IMR-90 (cell line): ENCODE measurements at regions not wholly inside any gene's neighbourhood (a gene's known extent, or its start where the extent isn't known, plus 50 kb on each side); places are given as distances from the start of the nearest gene placed in this dataset.

Experiments used
- ATAC-seq: fragments of 200-7000 bp; cut with Tn5 transposase; 2 replicates; pipeline ENCODE4 v1.9.1; 2020; ENCODE audit warnings: low read depth, mild to moderate bottlenecking, moderate library complexity
- BruUV-seq: library from RNA; stranded (reverse); fragments of 400-500 nt; replicated peaks from 2 replicates; lab custom pipeline; 2021; lab: Mats Ljungman, UMichigan
- CTCF ChIA-PET: fragments of 300-600 bp; formaldehyde crosslinking; extraction: SDS; loops from one replicate; lab custom pipeline; 2021; ENCODE audit warnings: antibody characterized with exemption; lab: Yijun Ruan, JAX
- POLR2A ChIA-PET: fragments of 300-600 bp; sonication (Branson Sonifier 250); formaldehyde crosslinking; loops from one replicate; lab custom pipeline; 2022; ENCODE audit warnings: antibody characterized with exemption; ENCODE audit not compliant: unreplicated experiment; lab: Charles Lee
- DNase-seq: peaks from one replicate; pipeline ENCODE4 v3.0.0; 2013
- H2AFZ ChIP-seq: replicated peaks from 2 replicates; pipeline ENCODE3; 2013; ENCODE audit warnings: low read length, mild to moderate bottlenecking; ENCODE audit not compliant: poor library complexity
- H2AK5ac ChIP-seq: 2 replicates; pipeline ENCODE4 v1.6.1; 2013; ENCODE audit warnings: low read depth, low read length, inconsistent platforms
- H2AK9ac ChIP-seq: replicated peaks from 2 replicates; pipeline ENCODE3; 2013; ENCODE audit warnings: mild to moderate bottlenecking, low read depth, low read length, moderate library complexity; ENCODE audit not compliant: poor library complexity
- H2BK120ac ChIP-seq: 2 replicates; pipeline ENCODE4 v1.6.1; 2013; ENCODE audit warnings: low read depth, low read length, inconsistent platforms
- H2BK15ac ChIP-seq: 3 replicates; pipeline ENCODE4 v1.6.1; 2013; ENCODE audit warnings: low read depth, low read length, inconsistent platforms
- H2BK20ac ChIP-seq: 2 replicates; pipeline ENCODE4 v1.6.1; 2013; ENCODE audit warnings: low read depth, mild to moderate bottlenecking, inconsistent platforms, low read length, moderate library complexity
- H2BK5ac ChIP-seq: 2 replicates; pipeline ENCODE4 v1.6.1; 2013; ENCODE audit warnings: mild to moderate bottlenecking, low read depth, low read length, inconsistent platforms; ENCODE audit not compliant: poor library complexity, severe bottlenecking
- H3K14ac ChIP-seq: replicated peaks from 2 replicates; pipeline ENCODE4 v1.6.1; 2013; ENCODE audit warnings: low read depth, low read length, inconsistent platforms
- H3K18ac ChIP-seq: 2 replicates; pipeline ENCODE4 v1.6.1; 2013; ENCODE audit warnings: low read depth, low read length, control low read depth
- H3K23ac ChIP-seq: 2 replicates; pipeline ENCODE4 v1.6.1; 2013; ENCODE audit warnings: low read depth, low read length, inconsistent platforms
- H3K27ac ChIP-seq: 2 replicates; pipeline ENCODE4 v1.5.1; 2013; ENCODE audit warnings: mild to moderate bottlenecking, control low read depth, low read length; ENCODE audit not compliant: insufficient read depth
- H3K27me3 ChIP-seq: 2 replicates; pipeline ENCODE4 v1.6.1; 2013; ENCODE audit warnings: low read length; ENCODE audit not compliant: control insufficient read depth, insufficient read depth
- H3K36me3 ChIP-seq: 2 replicates; pipeline ENCODE4 v1.6.1; 2013; ENCODE audit warnings: low read length, mixed read lengths; ENCODE audit not compliant: control insufficient read depth, insufficient read depth
- H3K4ac ChIP-seq: 2 replicates; pipeline ENCODE4 v1.6.1; 2013; ENCODE audit warnings: low read depth, low read length, inconsistent platforms
- H3K4me1 ChIP-seq: 2 replicates; pipeline ENCODE4 v1.6.1; 2013; ENCODE audit warnings: low read length, mixed read lengths; ENCODE audit not compliant: control insufficient read depth, insufficient read depth
- H3K4me2 ChIP-seq: 2 replicates; pipeline ENCODE4 v1.6.1; 2013; ENCODE audit warnings: low read depth, mild to moderate bottlenecking, control low read depth, low read length, moderate library complexity
- H3K4me3 ChIP-seq: 2 replicates; pipeline ENCODE4 v1.5.1; 2013; ENCODE audit warnings: low read depth, mild to moderate bottlenecking, control low read depth, low read length, moderate library complexity; ENCODE audit not compliant: insufficient read depth
- H3K56ac ChIP-seq: 2 replicates; pipeline ENCODE4 v1.6.1; 2013; ENCODE audit warnings: low read length, inconsistent platforms; ENCODE audit not compliant: insufficient read depth; ENCODE audit errors: extremely low read depth
- H3K79me1 ChIP-seq, 2 experiments: 2 replicates each; pipeline ENCODE4 v1.6.1; 2013; ENCODE audit warnings: low read length in 2 of 2, inconsistent platforms in 1 of 2, low read depth in 1 of 2
- H3K9ac ChIP-seq: 2 replicates; pipeline ENCODE4 v1.6.1; 2013; ENCODE audit warnings: low read depth, low read length, control low read depth
- H3K9me1 ChIP-seq: 2 replicates; pipeline ENCODE4 v1.6.1; 2013; ENCODE audit warnings: low read length, inconsistent platforms; ENCODE audit not compliant: insufficient read depth
- H3K9me3 ChIP-seq: 2 replicates; pipeline ENCODE4 v1.6.1; 2013; ENCODE audit warnings: low read length; ENCODE audit not compliant: control insufficient read depth, insufficient read depth
- H4K20me1 ChIP-seq: 2 replicates; pipeline ENCODE4 v1.6.1; 2013; ENCODE audit warnings: low read length, inconsistent platforms; ENCODE audit not compliant: insufficient read depth
- H4K5ac ChIP-seq: 2 replicates; pipeline ENCODE4 v1.6.1; 2013; ENCODE audit warnings: mild to moderate bottlenecking, low read depth, low read length, control low read depth
- H4K8ac ChIP-seq, 2 experiments: 2 replicates each; pipeline ENCODE4 v1.6.1; 2013; ENCODE audit warnings: low read depth in 2 of 2, low read length in 2 of 2, control low read depth in 1 of 2, inconsistent platforms in 1 of 2
- H4K91ac ChIP-seq: 2 replicates; pipeline ENCODE4 v1.6.1; 2013; ENCODE audit warnings: low read depth, low read length, inconsistent platforms; ENCODE audit not compliant: insufficient read depth
- BHLHE40 ChIP-seq: fragments of 150-350 bp; IDR thresholded peaks from 2 replicates; pipeline ENCODE4 v1.6.1; 2016; ENCODE audit warnings: mild to moderate bottlenecking, low read depth, low read length
- CEBPB ChIP-seq: IDR thresholded peaks from 2 replicates; pipeline ENCODE4 v1.6.1; 2012; ENCODE audit warnings: low read depth, low read length, improper control_type of control experiment
- CHD1 ChIP-seq: IDR thresholded peaks from 2 replicates; pipeline ENCODE4 v1.6.1; 2012; ENCODE audit warnings: low read depth, low read length, improper control_type of control experiment
- MAFK ChIP-seq: IDR thresholded peaks from 2 replicates; pipeline ENCODE4 v1.6.1; 2012; ENCODE audit warnings: low read depth, low read length, improper control_type of control experiment
- MAZ ChIP-seq: IDR thresholded peaks from 2 replicates; pipeline ENCODE4 v1.6.1; 2012; ENCODE audit warnings: low read depth, mild to moderate bottlenecking, low read length, improper control_type of control experiment, moderate library complexity, borderline replicate concordance
- MXI1 ChIP-seq: IDR thresholded peaks from 2 replicates; pipeline ENCODE4 v1.6.1; 2012; ENCODE audit warnings: low read depth, mild to moderate bottlenecking, low read length, moderate library complexity, borderline replicate concordance
- NFE2L2 ChIP-seq: fragments of 150-350 bp; IDR thresholded peaks from 2 replicates; pipeline ENCODE4 v1.6.1; 2016; ENCODE audit warnings: low read depth, mild to moderate bottlenecking, low read length
- POLR2A ChIP-seq: IDR thresholded peaks from 2 replicates; pipeline ENCODE4 v1.6.1; 2012; ENCODE audit warnings: mild to moderate bottlenecking, low read depth, low read length
- RAD21 ChIP-seq: IDR thresholded peaks from 2 replicates; pipeline ENCODE4 v1.6.1; 2012; ENCODE audit warnings: low read length, improper control_type of control experiment
- RCOR1 ChIP-seq: IDR thresholded peaks from 2 replicates; pipeline ENCODE4 v1.6.1; 2012; ENCODE audit warnings: mild to moderate bottlenecking, low read length, improper control_type of control experiment; ENCODE audit not compliant: insufficient replicate concordance
- RFX5 ChIP-seq: IDR thresholded peaks from 2 replicates; pipeline ENCODE4 v1.8.0; 2012; ENCODE audit warnings: low read depth, mild to moderate bottlenecking, low read length, moderate library complexity
- WGBS, 2 experiments: methylation state at CpG; one replicate each; pipeline versions ENCODE4 v1.1.5 to v1.1.7; 2013; ENCODE audit warnings: missing lambda C conversion rate in 2 of 2; ENCODE audit not compliant: insufficient read length in 1 of 2; ENCODE audit errors: extremely low coverage in 2 of 2; 5-methylcytosine and 5-hydroxymethylcytosine counted together
- dilution Hi-C: fragments of 300-500 bp; cut with HindIII; formaldehyde crosslinking; loops from one replicate; pipeline ENCODE4 v1.14.3; 2018; ENCODE audit warnings: low sequenced_read_pairs; ENCODE audit not compliant: unreplicated experiment
- in situ Hi-C: fragments of 300-500 bp; cut with MboI; formaldehyde crosslinking; loops from 3 replicates; pipeline ENCODE4 v1.14.3; 2019; ENCODE audit warnings: low sequenced_read_pairs, inconsistent platforms, mixed read lengths
- intact Hi-C: fragments of 100-400 bp; cut with micrococcal nuclease; formaldehyde crosslinking; loops from 2 replicates; pipeline ENCODE4 v1.10.0; 2022
- TF ChIP-seq, protein P1 (sequence below): fragments of 150-350 bp; IDR thresholded peaks from 2 replicates; pipeline ENCODE4 v1.6.1; 2016; ENCODE audit warnings: low read depth, mild to moderate bottlenecking, low read length, moderate library complexity, borderline replicate concordance
- TF ChIP-seq, protein P2 (sequence below): fragments of 150-350 bp; IDR thresholded peaks from 2 replicates; pipeline ENCODE4 v1.6.1; 2017; ENCODE audit warnings: mild to moderate bottlenecking, antibody characterized with exemption, low read length, low read depth

DNA sequence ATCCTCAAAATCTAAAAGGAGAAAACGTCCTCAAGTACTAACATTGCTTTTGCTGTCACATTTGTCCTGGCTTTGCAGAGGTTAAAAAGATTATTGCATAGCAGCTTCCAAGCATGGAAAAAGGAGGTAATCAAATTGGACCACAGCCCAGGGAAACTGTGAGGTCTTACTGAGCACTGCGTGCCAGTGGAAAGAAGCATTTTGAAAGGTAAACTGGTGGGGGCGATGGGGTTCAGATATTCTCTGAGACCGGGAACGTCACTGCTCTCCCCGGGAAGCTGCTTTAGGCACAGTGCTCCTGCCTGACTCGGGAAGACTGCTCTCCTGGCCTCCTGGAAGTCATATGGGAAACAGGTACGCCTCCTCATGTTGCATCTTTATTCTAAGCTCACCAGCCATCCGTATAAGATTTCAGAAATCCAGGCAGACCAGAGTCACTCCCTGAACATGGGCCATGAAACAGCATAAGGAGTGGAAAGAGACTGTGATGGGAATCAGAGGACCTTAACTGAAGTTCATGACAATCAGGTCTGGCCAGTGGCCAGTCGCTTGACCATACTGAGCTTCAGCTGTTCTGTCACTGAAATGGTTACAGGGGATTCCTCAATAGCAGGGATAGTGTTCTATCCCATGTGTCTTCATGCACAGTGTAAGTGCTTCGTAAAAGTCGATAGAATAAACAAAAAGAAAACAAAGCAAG, 284.1 kb downstream of the TRIB2 start (continued):
- TF ChIP-seq BHLHE40, result no peak

DNA sequence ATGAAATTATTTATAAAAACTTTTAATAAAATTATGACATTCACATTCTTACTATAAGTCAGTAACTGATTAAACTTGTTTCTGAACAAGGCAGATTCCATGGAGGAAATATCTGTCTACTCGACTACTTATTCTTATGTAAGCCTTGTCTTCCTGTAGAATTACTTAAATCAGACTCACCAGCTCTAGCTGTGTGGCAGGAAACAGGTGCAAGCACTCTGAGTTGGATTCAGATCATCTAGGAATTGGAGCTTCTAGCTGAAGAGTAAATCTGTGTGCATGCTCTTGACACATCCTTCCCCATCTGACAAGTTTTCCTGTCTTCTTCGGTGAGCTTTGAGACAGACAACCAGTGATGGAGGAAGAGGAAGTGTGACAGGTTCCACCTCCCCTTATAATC, 284.7 kb downstream of the TRIB2 start:
- Histone ChIP-seq H2AFZ (no peak overlapping the region), H3K9ac (no peak overlapping the region), H4K8ac (no peak overlapping the region), H2BK5ac (no peak overlapping the region), H3K27ac (no peak overlapping the region), H2BK20ac (no peak overlapping the region), H3K9me3 (no peaks in the 10 kb centered on the region), H3K9me1 (no peaks in the 10 kb centered on the region), H4K5ac (no peak overlapping the region), H4K91ac (no peak overlapping the region), H3K56ac (no peak overlapping the region), H3K23ac (no peak overlapping the region), H3K18ac (no peak overlapping the region), H3K14ac (no peak overlapping the region), H3K79me1 (no peaks in the 10 kb centered on the region), H2BK15ac (no peak overlapping the region), H3K27me3 (no peaks in the 10 kb centered on the region; the same call in 1 of the 2 replicates), H3K36me3 (no peaks in the 10 kb centered on the region), H2AK9ac (no peak overlapping the region), H2AK5ac (no peak overlapping the region), H4K20me1 (no peaks in the 10 kb centered on the region), H3K4ac (no peak overlapping the region), H3K4me1 (no peaks in the 10 kb centered on the region), H2BK120ac (no peak overlapping the region), H3K4me2 (no peak overlapping the region), H3K4me3 (no peak overlapping the region)
- no CpG with 5 or more reads among the region's 2 CpGs for WGBS, 2 experiments
- dilution Hi-C loops, result no loop called here
- in situ Hi-C loops, result loop anchor here (10.0 kb wide), 1 partner anchor 1167 kb away; no protein-coding TSS in a partner anchor
- intact Hi-C loops, result loop anchor here (10.0 kb wide), 2 partner anchors 467 to 987 kb away; no protein-coding TSS in a partner anchor
- POLR2A ChIA-PET, result no interaction called here
- TF ChIP-seq RAD21 (no peak), CHD1 (no peak), BHLHE40 (no peak), MXI1 (no peak), MAFK (no peak), MAZ (no peak), CEBPB (no peak), RCOR1 (no peak), POLR2A (no peak), NFE2L2 (no peak), RFX5 (no peak)
- TF ChIP-seq, protein P1, sequence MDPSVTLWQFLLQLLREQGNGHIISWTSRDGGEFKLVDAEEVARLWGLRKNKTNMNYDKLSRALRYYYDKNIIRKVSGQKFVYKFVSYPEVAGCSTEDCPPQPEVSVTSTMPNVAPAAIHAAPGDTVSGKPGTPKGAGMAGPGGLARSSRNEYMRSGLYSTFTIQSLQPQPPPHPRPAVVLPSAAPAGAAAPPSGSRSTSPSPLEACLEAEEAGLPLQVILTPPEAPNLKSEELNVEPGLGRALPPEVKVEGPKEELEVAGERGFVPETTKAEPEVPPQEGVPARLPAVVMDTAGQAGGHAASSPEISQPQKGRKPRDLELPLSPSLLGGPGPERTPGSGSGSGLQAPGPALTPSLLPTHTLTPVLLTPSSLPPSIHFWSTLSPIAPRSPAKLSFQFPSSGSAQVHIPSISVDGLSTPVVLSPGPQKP, result no peak
- TF ChIP-seq, protein P2, sequence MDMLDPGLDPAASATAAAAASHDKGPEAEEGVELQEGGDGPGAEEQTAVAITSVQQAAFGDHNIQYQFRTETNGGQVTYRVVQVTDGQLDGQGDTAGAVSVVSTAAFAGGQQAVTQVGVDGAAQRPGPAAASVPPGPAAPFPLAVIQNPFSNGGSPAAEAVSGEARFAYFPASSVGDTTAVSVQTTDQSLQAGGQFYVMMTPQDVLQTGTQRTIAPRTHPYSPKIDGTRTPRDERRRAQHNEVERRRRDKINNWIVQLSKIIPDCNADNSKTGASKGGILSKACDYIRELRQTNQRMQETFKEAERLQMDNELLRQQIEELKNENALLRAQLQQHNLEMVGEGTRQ, result no peak
- BruUV-seq, result no TSS peak
- DNase-seq, result no peak
- CTCF ChIA-PET, result interaction anchor here (0.6 to 0.8 kb wide), 2 partner anchors 285 to 1217 kb away, joined by 3 read pairs; partner anchors contain the start of gene TRIB2
- ATAC-seq, result no peak
